ENCODE measurements at regions not wholly inside any gene's neighbourhood (a gene's known extent, or its start where the extent isn't known, plus 50 kb on each side); places are given as distances from the start of the nearest gene placed in this dataset.

DNA sequence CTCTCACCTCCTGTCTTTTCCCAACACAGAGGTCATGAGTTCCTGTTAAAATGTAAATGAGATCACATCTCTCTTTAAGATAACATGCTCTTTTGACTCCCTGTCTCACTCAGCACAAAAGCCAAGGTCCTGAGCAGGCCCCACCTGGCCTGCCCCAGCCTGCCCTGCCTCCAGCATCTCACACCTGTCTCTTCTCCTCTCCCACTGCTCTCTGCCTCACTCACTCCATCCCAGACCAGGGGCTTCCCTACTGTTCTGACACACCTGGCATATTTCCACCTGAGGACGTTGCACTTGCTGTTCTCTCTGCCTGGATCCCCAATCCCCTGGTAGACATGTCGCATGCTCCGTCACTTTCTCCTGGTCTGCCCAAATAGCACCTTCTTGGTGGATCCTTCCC lies 285.0 kb upstream of the ZMIZ1 start:
- TF ChIP-seq, protein P1, sequence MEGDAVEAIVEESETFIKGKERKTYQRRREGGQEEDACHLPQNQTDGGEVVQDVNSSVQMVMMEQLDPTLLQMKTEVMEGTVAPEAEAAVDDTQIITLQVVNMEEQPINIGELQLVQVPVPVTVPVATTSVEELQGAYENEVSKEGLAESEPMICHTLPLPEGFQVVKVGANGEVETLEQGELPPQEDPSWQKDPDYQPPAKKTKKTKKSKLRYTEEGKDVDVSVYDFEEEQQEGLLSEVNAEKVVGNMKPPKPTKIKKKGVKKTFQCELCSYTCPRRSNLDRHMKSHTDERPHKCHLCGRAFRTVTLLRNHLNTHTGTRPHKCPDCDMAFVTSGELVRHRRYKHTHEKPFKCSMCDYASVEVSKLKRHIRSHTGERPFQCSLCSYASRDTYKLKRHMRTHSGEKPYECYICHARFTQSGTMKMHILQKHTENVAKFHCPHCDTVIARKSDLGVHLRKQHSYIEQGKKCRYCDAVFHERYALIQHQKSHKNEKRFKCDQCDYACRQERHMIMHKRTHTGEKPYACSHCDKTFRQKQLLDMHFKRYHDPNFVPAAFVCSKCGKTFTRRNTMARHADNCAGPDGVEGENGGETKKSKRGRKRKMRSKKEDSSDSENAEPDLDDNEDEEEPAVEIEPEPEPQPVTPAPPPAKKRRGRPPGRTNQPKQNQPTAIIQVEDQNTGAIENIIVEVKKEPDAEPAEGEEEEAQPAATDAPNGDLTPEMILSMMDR (IDR thresholded peaks at IDR 0.05 in 2 of 3, conservative IDR thresholded peaks at IDR 0.05 in 1 of 3; ENCODE audit: borderline replicate concordance in 1 of 3, insufficient read depth in 1 of 3, low read depth in 2 of 3, low read length in 2 of 3) = no peak
- TF ChIP-seq POLR2A (IDR thresholded peaks at IDR 0.05; ENCODE audit: borderline replicate concordance, extremely low read depth, insufficient read depth, insufficient read length) = no peak
- no peak for TF ChIP-seq RAD21 (IDR thresholded peaks at IDR 0.05; ENCODE audit: low read depth)
- TF ChIP-seq, protein P2, sequence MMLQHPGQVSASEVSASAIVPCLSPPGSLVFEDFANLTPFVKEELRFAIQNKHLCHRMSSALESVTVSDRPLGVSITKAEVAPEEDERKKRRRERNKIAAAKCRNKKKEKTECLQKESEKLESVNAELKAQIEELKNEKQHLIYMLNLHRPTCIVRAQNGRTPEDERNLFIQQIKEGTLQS (IDR thresholded peaks at IDR 0.05) = no peak
- TF ChIP-seq ZFX (IDR thresholded peaks at IDR 0.05) = no peak
- TF ChIP-seq EZH2phosphoT487 (IDR thresholded peaks at IDR 0.05; ENCODE audit: borderline replicate concordance) = no peak

All from HCT116 (cell line).